GM23338 (cell line): ENCODE measurements at regions not wholly inside any gene's neighbourhood (a gene's known extent, or its start where the extent isn't known, plus 50 kb on each side); places are given as distances from the start of the nearest gene placed in this dataset.
A peak's percentile ranks its signal among the peaks of the same experiment; 100 is the strongest.

Experiments used
- ATAC-seq: fragments of 200-7000 bp; cut with Tn5 transposase; 3 replicates; pipeline ENCODE4 v1.9.1; 2020
- DNase-seq: peaks from one replicate; pipeline ENCODE4 v3.0.0-alpha.2; 2015; ENCODE audit warnings: low spot score
- H2AFZ ChIP-seq: fragments of 200-600 bp; sonication (generic); 2 replicates; pipeline ENCODE4 v1.8.0; 2016; ENCODE audit warnings: antibody characterized with exemption, mild to moderate bottlenecking, moderate library complexity
- H3F3A ChIP-seq: fragments of 200-600 bp; sonication (generic); replicated peaks from 2 replicates; pipeline ENCODE4 v1.8.0; 2017; ENCODE audit warnings: antibody characterized with exemption, mixed run types, low read depth
- H3K27ac ChIP-seq: fragments of 200-600 bp; sonication (generic); 2 replicates; pipeline ENCODE4 v1.6.1; 2016; ENCODE audit warnings: low read depth
- H3K27me3 ChIP-seq: fragments of 200-600 bp; sonication (generic); 2 replicates; pipeline ENCODE4 v1.8.0; 2016; ENCODE audit warnings: mild to moderate bottlenecking, mixed run types, moderate library complexity; ENCODE audit not compliant: insufficient read depth
- H3K36me3 ChIP-seq: fragments of 200-600 bp; sonication (generic); 2 replicates; pipeline ENCODE4 v1.8.0; 2016; ENCODE audit warnings: mild to moderate bottlenecking; ENCODE audit not compliant: insufficient read depth
- H3K4me1 ChIP-seq: fragments of 200-600 bp; sonication (generic); 2 replicates; pipeline ENCODE4 v1.8.0; 2016; ENCODE audit warnings: mild to moderate bottlenecking, moderate library complexity; ENCODE audit not compliant: insufficient read depth
- H3K4me2 ChIP-seq: fragments of 200-600 bp; sonication (generic); 2 replicates; pipeline ENCODE4 v1.7.1; 2017; ENCODE audit warnings: mixed run types
- H3K4me3 ChIP-seq: fragments of 200-600 bp; sonication (generic); 2 replicates; pipeline ENCODE4 v1.6.1; 2016; ENCODE audit warnings: mixed run types
- H3K79me2 ChIP-seq: fragments of 200-600 bp; sonication (generic); replicated peaks from 2 replicates; pipeline ENCODE4 v1.8.0; 2017; ENCODE audit warnings: mild to moderate bottlenecking; ENCODE audit not compliant: insufficient read depth
- H3K9me2 ChIP-seq: fragments of 200-600 bp; sonication (generic); 2 replicates; pipeline ENCODE4 v1.8.0; 2017; ENCODE audit not compliant: insufficient read depth
- H4K20me1 ChIP-seq: fragments of 200-600 bp; sonication (generic); replicated peaks from 2 replicates; pipeline ENCODE4 v1.8.0; 2017; ENCODE audit warnings: mild to moderate bottlenecking; ENCODE audit not compliant: insufficient read depth
- H3K27ac Mint-ChIP-seq: 2 replicates; pipeline ENCODE4 v1.8.0; 2020; ENCODE audit warnings: inconsistent platforms, mild to moderate bottlenecking, moderate library complexity, mixed read lengths
- H3K27me3 Mint-ChIP-seq: 3 replicates; pipeline ENCODE4 v1.8.0; 2022; ENCODE audit warnings: low read depth, mild to moderate bottlenecking, moderate library complexity, mixed read lengths, inconsistent platforms; ENCODE audit not compliant: insufficient read depth, poor library complexity
- H3K36me3 Mint-ChIP-seq: 3 replicates; pipeline ENCODE4 v1.8.0; 2021; ENCODE audit warnings: low read depth, mild to moderate bottlenecking, inconsistent platforms, moderate library complexity, mixed read lengths
- H3K4me1 Mint-ChIP-seq: 3 replicates; pipeline ENCODE4 v1.8.0; 2020; ENCODE audit warnings: mild to moderate bottlenecking, inconsistent platforms, mixed read lengths
- H3K4me3 Mint-ChIP-seq: 3 replicates; pipeline ENCODE4 v1.8.0; 2021; ENCODE audit warnings: moderate library complexity, mild to moderate bottlenecking, inconsistent platforms, mixed read lengths
- H3K9me3 Mint-ChIP-seq: 3 replicates; pipeline ENCODE4 v1.8.0; 2020; ENCODE audit warnings: moderate library complexity, mild to moderate bottlenecking, inconsistent platforms, mixed read lengths
- CREB1 ChIP-seq: fragments of 250-450 bp; sonication (Bioruptor Pico); IDR thresholded peaks from 2 replicates; pipeline ENCODE4 v1.5.0; 2020; ENCODE audit warnings: low read depth, mild to moderate bottlenecking, moderate library complexity
- CTCF ChIP-seq, 2 experiments: fragments of 200-600 bp in 1 of 2; sonication (generic) in 1 of 2; conservative IDR thresholded peaks; 2 replicates each; pipeline versions ENCODE4 v1.5.1 to v1.6.1; 2016 to 2017; ENCODE audit warnings: antibody characterized with exemption in 2 of 2, low read depth in 2 of 2, mild to moderate bottlenecking in 2 of 2, moderate library complexity in 1 of 2
- ETS1 ChIP-seq: IDR thresholded peaks from 2 replicates; pipeline ENCODE4 v1.6.1; 2016; ENCODE audit warnings: antibody characterized with exemption
- EZH2 ChIP-seq: fragments of 200-600 bp; sonication (generic); IDR thresholded peaks from one replicate; pipeline ENCODE4 v1.8.0; 2017; ENCODE audit warnings: antibody characterized with exemption, mild to moderate bottlenecking, low read depth; ENCODE audit not compliant: unreplicated experiment
- EZH2phosphoT487 ChIP-seq: fragments of 200-600 bp; sonication (generic); IDR thresholded peaks from one replicate; pipeline ENCODE4 v1.8.1; 2018; ENCODE audit warnings: antibody characterized with exemption; ENCODE audit not compliant: unreplicated experiment
- JUNB ChIP-seq: IDR thresholded peaks from one replicate; pipeline ENCODE4 v1.6.1; 2016; ENCODE audit warnings: antibody characterized with exemption; ENCODE audit not compliant: unreplicated experiment
- NANOG ChIP-seq: IDR thresholded peaks from 2 replicates; pipeline ENCODE4 v1.6.1; 2016; ENCODE audit warnings: antibody characterized with exemption, borderline replicate concordance
- POLR2AphosphoS5 ChIP-seq: IDR thresholded peaks from 2 replicates; pipeline ENCODE4 v1.6.1; 2016; ENCODE audit warnings: antibody characterized with exemption, low read depth
- STAT1 ChIP-seq: IDR thresholded peaks from one replicate; pipeline ENCODE4 v1.6.1; 2016; ENCODE audit warnings: antibody characterized with exemption; ENCODE audit not compliant: unreplicated experiment
- ZNF114 ChIP-seq: fragments of 250-450 bp; sonication (Bioruptor Pico); IDR thresholded peaks from 2 replicates; pipeline ENCODE4 v1.5.0; 2020; ENCODE audit warnings: mild to moderate bottlenecking, moderate library complexity
- ZNF331 ChIP-seq: fragments of 250-450 bp; sonication (Bioruptor Pico); IDR thresholded peaks from 2 replicates; pipeline ENCODE4 v1.5.0; 2020; ENCODE audit warnings: low read depth, mild to moderate bottlenecking, moderate library complexity
- ZNF462 ChIP-seq: fragments of 250-450 bp; sonication (Bioruptor Pico); IDR thresholded peaks from 2 replicates; pipeline ENCODE4 v1.5.0; 2020; ENCODE audit warnings: mild to moderate bottlenecking, moderate library complexity
- TF ChIP-seq, protein P1 (sequence below): IDR thresholded peaks from one replicate; pipeline ENCODE4 v1.6.1; 2018; ENCODE audit warnings: antibody characterized with exemption; ENCODE audit not compliant: unreplicated experiment

- Histone ChIP-seq H3K4me3 (no peak overlapping the region), H3K4me1 (no peaks in the 10 kb centered on the region), H3K27ac (no peak overlapping the region), H3K9me2 (no peaks in the 10 kb centered on the region), H2AFZ (peak overlapping the region; percentile 82), H3K27me3 (no peaks in the 10 kb centered on the region), H3F3A (no peaks in the 10 kb centered on the region), H4K20me1 (no peaks in the 10 kb centered on the region), H3K4me2 (no peak overlapping the region), H3K79me2 (no peaks in the 10 kb centered on the region), H3K36me3 (no peaks in the 10 kb centered on the region)
- H3K36me3 Mint-ChIP-seq, result no peaks in the 10 kb centered on the region
- no peak overlapping the region for H3K4me3 Mint-ChIP-seq
- H3K9me3 Mint-ChIP-seq, result no peaks in the 10 kb centered on the region
- no peak overlapping the region for H3K27ac Mint-ChIP-seq
- no peaks in the 10 kb centered on the region for H3K27me3 Mint-ChIP-seq
- DNase-seq, result no peak
- no peaks in the 10 kb centered on the region for H3K4me1 Mint-ChIP-seq
- no peak for ATAC-seq
- TF ChIP-seq ETS1, result no peak
- no peak for TF ChIP-seq CTCF (conservative IDR thresholded peaks at IDR 0.05; ENCODE audit: low read depth in 2 of 2)
- no peak for TF ChIP-seq ZNF114 (CRISPR knock-in tag)
- no peak for TF ChIP-seq ZNF462 (CRISPR knock-in tag)
- TF ChIP-seq CREB1 (CRISPR knock-in tag), result no peak
- no peak for TF ChIP-seq EZH2
- TF ChIP-seq STAT1, result no peak
- TF ChIP-seq NANOG, result no peak
- no peak for TF ChIP-seq JUNB
- no peak for TF ChIP-seq POLR2AphosphoS5
- TF ChIP-seq, protein P1, sequence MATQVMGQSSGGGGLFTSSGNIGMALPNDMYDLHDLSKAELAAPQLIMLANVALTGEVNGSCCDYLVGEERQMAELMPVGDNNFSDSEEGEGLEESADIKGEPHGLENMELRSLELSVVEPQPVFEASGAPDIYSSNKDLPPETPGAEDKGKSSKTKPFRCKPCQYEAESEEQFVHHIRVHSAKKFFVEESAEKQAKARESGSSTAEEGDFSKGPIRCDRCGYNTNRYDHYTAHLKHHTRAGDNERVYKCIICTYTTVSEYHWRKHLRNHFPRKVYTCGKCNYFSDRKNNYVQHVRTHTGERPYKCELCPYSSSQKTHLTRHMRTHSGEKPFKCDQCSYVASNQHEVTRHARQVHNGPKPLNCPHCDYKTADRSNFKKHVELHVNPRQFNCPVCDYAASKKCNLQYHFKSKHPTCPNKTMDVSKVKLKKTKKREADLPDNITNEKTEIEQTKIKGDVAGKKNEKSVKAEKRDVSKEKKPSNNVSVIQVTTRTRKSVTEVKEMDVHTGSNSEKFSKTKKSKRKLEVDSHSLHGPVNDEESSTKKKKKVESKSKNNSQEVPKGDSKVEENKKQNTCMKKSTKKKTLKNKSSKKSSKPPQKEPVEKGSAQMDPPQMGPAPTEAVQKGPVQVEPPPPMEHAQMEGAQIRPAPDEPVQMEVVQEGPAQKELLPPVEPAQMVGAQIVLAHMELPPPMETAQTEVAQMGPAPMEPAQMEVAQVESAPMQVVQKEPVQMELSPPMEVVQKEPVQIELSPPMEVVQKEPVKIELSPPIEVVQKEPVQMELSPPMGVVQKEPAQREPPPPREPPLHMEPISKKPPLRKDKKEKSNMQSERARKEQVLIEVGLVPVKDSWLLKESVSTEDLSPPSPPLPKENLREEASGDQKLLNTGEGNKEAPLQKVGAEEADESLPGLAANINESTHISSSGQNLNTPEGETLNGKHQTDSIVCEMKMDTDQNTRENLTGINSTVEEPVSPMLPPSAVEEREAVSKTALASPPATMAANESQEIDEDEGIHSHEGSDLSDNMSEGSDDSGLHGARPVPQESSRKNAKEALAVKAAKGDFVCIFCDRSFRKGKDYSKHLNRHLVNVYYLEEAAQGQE, result no peak
- no peak for TF ChIP-seq ZNF331 (CRISPR knock-in tag)
- no peak for TF ChIP-seq EZH2phosphoT487
Observed at GRCh38 chr12:91882910-91883309, 262.7 kb downstream of the BTG1 start.
